KOPT-K1 (cell line): ENCODE measurements at regions not wholly inside any gene's neighbourhood (a gene's known extent, or its start where the extent isn't known, plus 50 kb on each side); places are given as distances from the start of the nearest gene placed in this dataset.

Source experiments
- H3K27ac ChIP-seq: fragments of 200-600 bp; sonication (generic); 2 replicates; pipeline ENCODE4 v1.5.1; 2016; ENCODE audit warnings: antibody characterized with exemption, mild to moderate bottlenecking, low read depth, low read length; ENCODE audit not compliant: poor library complexity, severe bottlenecking
- H3K36me3 ChIP-seq: fragments of 200-600 bp; sonication (generic); 2 replicates; pipeline ENCODE4 v1.5.1; 2017; ENCODE audit warnings: antibody characterized with exemption, mild to moderate bottlenecking, low read length, moderate library complexity; ENCODE audit not compliant: insufficient read depth
- H3K9me3 ChIP-seq: fragments of 200-600 bp; sonication (generic); 2 replicates; pipeline ENCODE4 v1.5.1; 2017; ENCODE audit warnings: antibody characterized with exemption, low read length, mild to moderate bottlenecking; ENCODE audit not compliant: insufficient read depth, poor library complexity, severe bottlenecking

DNA sequence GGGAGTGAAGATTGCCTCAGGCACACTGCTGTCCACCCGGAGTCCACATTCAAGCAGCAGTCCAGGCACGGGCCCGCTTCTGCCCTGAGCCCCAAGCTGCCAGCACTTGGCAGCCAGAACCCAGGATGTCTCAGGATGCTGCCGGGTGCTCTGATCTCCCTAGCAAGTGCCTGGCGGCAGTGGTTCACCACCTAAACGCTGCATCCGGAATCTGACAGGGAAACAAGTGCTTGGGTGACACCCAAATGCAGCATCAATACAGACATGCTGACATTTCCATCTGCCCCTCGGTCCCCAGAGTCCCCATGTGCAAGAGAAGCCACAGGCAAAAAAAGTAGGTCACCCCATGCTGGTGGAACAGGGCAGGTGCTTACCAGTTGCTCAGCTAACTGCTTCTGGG lies 197.1 kb upstream of the RPL38 start:
- Histone ChIP-seq H3K36me3 (no peaks in the 10 kb centered on the region), H3K27ac (no peak overlapping the region), H3K9me3 (no peaks in the 10 kb centered on the region)

DNA sequence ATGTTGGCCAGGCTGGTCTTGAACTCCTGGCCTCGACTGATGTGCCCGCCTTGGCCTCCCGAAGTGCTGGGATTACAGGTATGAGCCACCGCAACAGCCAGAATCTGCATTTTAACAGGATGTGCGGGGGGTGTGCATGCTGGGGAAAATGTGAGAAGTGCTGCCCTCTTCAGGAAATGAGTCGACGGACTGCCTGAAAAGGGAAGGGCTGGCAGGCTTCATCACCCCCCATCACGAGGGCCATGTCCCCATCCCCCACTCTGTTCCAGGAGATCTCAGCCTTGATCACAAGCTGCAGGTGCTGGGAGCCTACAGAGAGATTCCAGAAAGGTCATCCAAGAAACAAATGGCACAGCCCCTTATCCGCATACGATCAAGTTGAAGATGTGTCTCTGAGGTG lies 195.3 kb upstream of the RPL38 start:
- Histone ChIP-seq H3K27ac (no peak overlapping the region), H3K36me3 (no peaks in the 10 kb centered on the region), H3K9me3 (no peaks in the 10 kb centered on the region)

GRCh38 chr17:74009056-74009625 lies 194.3 kb upstream of the RPL38 start:
- no peaks in the 10 kb centered on the region for H3K9me3 ChIP-seq
- no peaks in the 10 kb centered on the region for H3K36me3 ChIP-seq
- H3K27ac ChIP-seq, result no peak overlapping the region

- Histone ChIP-seq H3K36me3 (no peaks in the 10 kb centered on the region), H3K9me3 (no peaks in the 10 kb centered on the region), H3K27ac (no peak overlapping the region)
Observed at GRCh38 chr17:74010903-74011302, 192.6 kb upstream of the RPL38 start.

- H3K36me3 ChIP-seq, result no peaks in the 10 kb centered on the region
- H3K9me3 ChIP-seq, result no peaks in the 10 kb centered on the region
- no peak overlapping the region for H3K27ac ChIP-seq
Observed at GRCh38 chr17:74011966-74012365, 191.5 kb upstream of the RPL38 start.

DNA sequence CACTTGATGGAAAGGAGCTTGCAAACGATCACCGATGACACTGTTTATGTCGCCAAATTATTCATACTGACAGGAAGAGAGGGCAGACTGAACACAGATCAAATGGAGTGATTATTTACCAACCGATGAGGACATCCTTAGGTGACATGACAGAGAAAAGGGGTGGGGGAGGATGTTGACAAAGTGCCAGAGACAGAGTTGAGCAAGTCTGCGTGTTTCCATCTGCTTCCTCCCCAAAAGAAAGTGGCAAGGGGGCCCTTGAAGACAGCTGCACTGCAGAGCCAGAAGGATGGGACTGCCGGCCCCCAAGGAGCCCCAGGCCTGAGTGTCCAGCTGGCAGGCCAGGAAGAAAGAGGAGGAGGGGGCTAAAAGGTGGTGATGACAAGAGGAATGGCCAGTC lies 191.0 kb upstream of the RPL38 start:
- H3K36me3 ChIP-seq, result no peaks in the 10 kb centered on the region
- no peaks in the 10 kb centered on the region for H3K9me3 ChIP-seq
- no peak overlapping the region for H3K27ac ChIP-seq

DNA sequence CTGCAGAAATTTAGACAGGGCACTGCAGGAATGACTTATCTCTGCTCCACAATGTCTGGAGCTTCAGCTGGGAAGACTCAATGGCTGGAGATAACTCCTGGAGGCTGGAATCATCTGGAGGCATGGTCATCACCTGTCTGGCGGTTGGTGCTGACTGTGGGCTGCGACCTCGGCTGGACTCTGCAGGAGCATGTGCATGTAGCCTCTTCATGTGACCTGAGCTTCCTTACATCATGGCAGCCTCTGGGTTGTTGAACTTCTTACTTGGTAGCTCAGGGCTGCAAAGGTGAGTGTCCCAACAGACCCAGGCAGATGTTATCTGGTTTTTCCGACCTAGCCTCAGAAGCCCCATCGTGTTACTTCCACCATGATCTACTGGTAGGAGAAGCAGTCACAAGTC lies 188.2 kb upstream of the RPL38 start:
- Histone ChIP-seq H3K9me3 (no peaks in the 10 kb centered on the region), H3K36me3 (no peaks in the 10 kb centered on the region)

GRCh38 chr17:74015990-74016389 lies 187.5 kb upstream of the RPL38 start:
- no peaks in the 10 kb centered on the region for H3K9me3 ChIP-seq
- H3K27ac ChIP-seq, result no peak overlapping the region
- H3K36me3 ChIP-seq, result no peaks in the 10 kb centered on the region

More for the DNA sequence above, 188.2 kb upstream of the RPL38 start:
- no peak overlapping the region for H3K27ac ChIP-seq

DNA sequence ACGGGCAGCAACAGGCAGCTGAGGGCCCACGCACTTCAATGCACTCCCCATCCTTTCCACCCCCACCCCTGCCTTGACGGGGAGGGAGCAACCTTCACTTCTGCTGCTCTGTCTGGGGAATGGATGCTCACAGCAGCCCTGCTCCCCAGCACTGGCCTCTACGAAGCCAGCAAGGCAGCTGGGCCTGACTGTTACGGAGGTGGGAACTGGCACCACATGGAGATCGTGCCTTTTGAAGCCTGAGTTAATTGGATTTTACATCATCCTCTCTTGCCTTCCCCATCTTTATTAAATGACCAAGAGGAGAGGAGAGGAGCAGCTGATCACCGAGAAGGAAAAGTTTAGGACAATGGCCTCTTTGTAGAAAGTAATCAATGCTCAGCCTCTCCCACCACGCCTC lies 187.0 kb upstream of the RPL38 start:
- H3K27ac ChIP-seq, result no peak overlapping the region
- H3K9me3 ChIP-seq, result no peaks in the 10 kb centered on the region
- no peaks in the 10 kb centered on the region for H3K36me3 ChIP-seq

DNA sequence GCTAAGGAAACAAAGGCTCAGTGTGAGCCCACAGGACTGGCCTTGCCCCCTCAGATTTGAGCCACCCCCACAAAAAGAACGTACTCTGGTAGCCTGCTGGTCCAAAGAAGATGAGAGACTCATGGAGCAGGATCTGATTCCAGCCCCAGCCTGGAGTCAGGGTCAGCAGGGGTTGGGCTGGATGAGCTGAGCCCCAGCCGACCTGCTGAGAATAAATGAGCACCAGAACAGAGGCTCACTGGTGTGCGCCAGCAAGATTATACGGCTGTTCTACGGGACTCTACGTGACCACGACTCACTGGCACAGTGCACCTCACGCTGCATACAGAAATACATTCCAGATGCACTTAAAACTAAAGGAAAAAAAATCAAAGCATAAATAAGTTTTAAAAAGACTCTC lies 186.0 kb upstream of the RPL38 start:
- Histone ChIP-seq H3K27ac (no peak overlapping the region), H3K36me3 (no peaks in the 10 kb centered on the region), H3K9me3 (no peaks in the 10 kb centered on the region)

- no peak overlapping the region for H3K27ac ChIP-seq
- no peaks in the 10 kb centered on the region for H3K36me3 ChIP-seq
- H3K9me3 ChIP-seq, result no peaks in the 10 kb centered on the region
Observed at GRCh38 chr17:74018115-74018514, 185.4 kb upstream of the RPL38 start.

- Histone ChIP-seq H3K36me3 (no peaks in the 10 kb centered on the region), H3K27ac (no peak overlapping the region), H3K9me3 (no peaks in the 10 kb centered on the region)
Observed at GRCh38 chr17:74019271-74019670, 184.2 kb upstream of the RPL38 start.

DNA sequence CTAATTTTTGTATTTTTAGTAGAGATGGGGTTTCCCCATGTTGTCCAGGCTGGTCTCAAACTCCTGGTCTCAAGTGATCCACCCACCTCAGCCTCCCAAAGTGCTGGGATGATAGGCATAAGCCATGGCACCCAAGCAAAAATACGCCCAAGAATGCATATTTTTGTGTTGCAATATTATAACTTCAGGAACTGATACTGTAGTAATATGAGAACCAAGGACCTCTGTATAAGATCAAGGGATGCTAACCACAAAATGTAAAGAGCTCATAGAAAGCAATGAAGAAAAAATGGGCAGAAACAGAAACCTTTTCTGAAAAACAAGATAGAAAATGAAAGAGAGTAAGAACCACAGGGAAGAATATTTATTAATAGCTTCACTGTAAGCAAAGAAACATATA lies 183.6 kb upstream of the RPL38 start:
- Histone ChIP-seq H3K9me3 (no peaks in the 10 kb centered on the region), H3K36me3 (no peaks in the 10 kb centered on the region), H3K27ac (no peak overlapping the region)

DNA sequence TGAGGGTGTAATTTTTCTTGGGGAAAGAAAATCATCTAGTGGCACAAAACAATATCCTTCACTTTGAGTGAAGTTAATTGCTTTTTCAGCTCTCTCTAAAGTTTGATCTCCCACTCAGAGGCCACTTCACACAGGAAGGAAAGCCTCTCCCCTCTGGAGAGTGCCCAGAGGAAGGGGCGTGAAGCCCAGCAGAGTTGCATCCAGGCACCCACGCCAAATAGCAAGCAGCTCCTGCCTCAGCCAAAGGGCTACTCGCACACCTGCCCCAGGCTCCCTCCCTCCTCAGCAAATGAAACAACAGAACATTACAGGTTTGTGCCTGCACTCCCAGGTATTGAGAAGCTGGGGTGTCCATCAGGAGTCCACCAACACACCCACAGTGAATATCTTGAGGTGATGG lies 183.0 kb upstream of the RPL38 start:
- H3K36me3 ChIP-seq, result no peaks in the 10 kb centered on the region

GRCh38 chr17:74024871-74025531 lies 178.5 kb upstream of the RPL38 start:
- Histone ChIP-seq H3K27ac (no peak overlapping the region), H3K36me3 (no peaks in the 10 kb centered on the region), H3K9me3 (no peaks in the 10 kb centered on the region)

More for the DNA sequence above, 183.0 kb upstream of the RPL38 start:
- Histone ChIP-seq H3K27ac (no peak overlapping the region), H3K9me3 (no peaks in the 10 kb centered on the region)

DNA sequence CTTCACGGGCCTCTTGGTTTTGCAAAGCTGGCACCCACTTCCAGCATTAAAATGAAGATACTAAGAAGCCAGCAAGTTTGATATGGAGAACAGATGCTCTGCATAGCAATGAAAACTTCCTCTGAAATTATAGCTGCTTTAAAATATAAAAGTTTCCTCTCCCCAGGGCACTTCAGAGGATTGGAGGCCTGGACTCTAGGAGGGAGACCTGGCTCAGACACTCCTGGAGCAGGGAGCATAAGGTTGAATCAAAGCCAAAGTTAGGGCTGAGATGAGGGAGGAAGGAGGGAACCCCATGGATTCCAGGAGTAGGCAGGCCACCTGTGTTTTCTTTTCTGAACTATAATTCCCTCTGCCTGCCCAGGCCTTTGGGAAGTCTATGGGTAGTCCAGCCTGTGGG lies 176.0 kb upstream of the RPL38 start:
- Histone ChIP-seq H3K27ac (no peak overlapping the region), H3K36me3 (no peaks in the 10 kb centered on the region), H3K9me3 (no peaks in the 10 kb centered on the region)
